H9 (cell line): ENCODE measurements at regions not wholly inside any gene's neighbourhood (a gene's known extent, or its start where the extent isn't known, plus 50 kb on each side); places are given as distances from the start of the nearest gene placed in this dataset.

ENCODE experiments used
- DNase-seq: peaks from one replicate; pipeline ENCODE4 v3.0.0-alpha.2; 2017
- H2AFZ ChIP-seq: one replicate; pipeline ENCODE4 v1.6.1; 2013; ENCODE audit warnings: mild to moderate bottlenecking, low read length, control low read depth, moderate library complexity
- H2AK5ac ChIP-seq: 2 replicates; pipeline ENCODE4 v1.6.1; 2013; ENCODE audit warnings: low read length, control low read depth, mixed read lengths; ENCODE audit not compliant: insufficient read length
- H2BK120ac ChIP-seq: one replicate; pipeline ENCODE4 v1.6.1; 2013; ENCODE audit warnings: low read depth, mild to moderate bottlenecking, low read length, control low read depth, inconsistent platforms; ENCODE audit not compliant: poor library complexity, severe bottlenecking
- H2BK12ac ChIP-seq: 2 replicates; pipeline ENCODE4 v1.6.1; 2013; ENCODE audit warnings: low read length, control low read depth, mixed read lengths, low read depth; ENCODE audit not compliant: insufficient read length
- H2BK15ac ChIP-seq: 2 replicates; pipeline ENCODE4 v1.6.1; 2013; ENCODE audit warnings: low read depth, low read length, control low read depth
- H2BK20ac ChIP-seq: one replicate; pipeline ENCODE4 v1.6.1; 2013; ENCODE audit warnings: low read depth, mild to moderate bottlenecking, low read length, control low read depth, inconsistent platforms; ENCODE audit not compliant: poor library complexity, severe bottlenecking
- H2BK5ac ChIP-seq: 2 replicates; pipeline ENCODE4 v1.6.1; 2013; ENCODE audit warnings: low read length, control low read depth, mixed read lengths; ENCODE audit not compliant: insufficient read length
- H3K14ac ChIP-seq: 2 replicates; pipeline ENCODE4 v1.6.1; 2013; ENCODE audit warnings: low read length, control low read depth; ENCODE audit not compliant: insufficient read depth
- H3K18ac ChIP-seq: 2 replicates; pipeline ENCODE4 v1.6.1; 2013; ENCODE audit warnings: low read depth, mild to moderate bottlenecking, mixed read lengths, low read length, control low read depth; ENCODE audit not compliant: insufficient read length
- H3K23ac ChIP-seq: 2 replicates; pipeline ENCODE4 v1.6.1; 2013; ENCODE audit warnings: low read length, control low read depth, mixed read lengths, low read depth; ENCODE audit not compliant: insufficient read length
- H3K23me2 ChIP-seq: 2 replicates; pipeline ENCODE4 v1.6.1; 2013; ENCODE audit warnings: low read depth, mild to moderate bottlenecking, mixed read lengths, low read length, control low read depth; ENCODE audit not compliant: insufficient read length, poor library complexity, severe bottlenecking
- H3K27ac ChIP-seq: 2 replicates; pipeline ENCODE4 v1.5.1; 2013; ENCODE audit warnings: low read length, control low read depth, mixed read lengths, low read depth; ENCODE audit not compliant: insufficient read length
- H3K27me3 ChIP-seq: 2 replicates; pipeline ENCODE4 v1.6.1; 2013; ENCODE audit warnings: low read length, control low read depth, inconsistent platforms; ENCODE audit not compliant: insufficient read depth
- H3K4ac ChIP-seq: 2 replicates; pipeline ENCODE4 v1.6.1; 2013; ENCODE audit warnings: low read depth, mild to moderate bottlenecking, control low read depth, inconsistent platforms, low read length, moderate library complexity
- H3K4me1 ChIP-seq: 2 replicates; pipeline ENCODE4 v1.6.1; 2013; ENCODE audit warnings: low read length, control low read depth, inconsistent platforms; ENCODE audit not compliant: insufficient read depth
- H3K4me2 ChIP-seq: 2 replicates; pipeline ENCODE4 v1.6.1; 2013; ENCODE audit warnings: low read length, control low read depth, mixed read lengths; ENCODE audit not compliant: insufficient read length, insufficient read depth
- H3K56ac ChIP-seq: 2 replicates; pipeline ENCODE4 v1.6.1; 2013; ENCODE audit warnings: low read depth, mild to moderate bottlenecking, mixed read lengths, low read length, control low read depth; ENCODE audit not compliant: insufficient read length
- H3K79me1 ChIP-seq: 2 replicates; pipeline ENCODE4 v1.6.1; 2013; ENCODE audit warnings: low read depth, mild to moderate bottlenecking, moderate library complexity, low read length, control low read depth, inconsistent platforms; ENCODE audit not compliant: insufficient read depth, poor library complexity, severe bottlenecking
- H3K79me2 ChIP-seq: 2 replicates; pipeline ENCODE4 v1.6.1; 2013; ENCODE audit warnings: low read length, control low read depth, inconsistent platforms; ENCODE audit not compliant: insufficient read depth
- H3K9ac ChIP-seq: 2 replicates; pipeline ENCODE4 v1.6.1; 2013; ENCODE audit warnings: low read length, control low read depth, mixed read lengths; ENCODE audit not compliant: insufficient read length; ENCODE audit errors: extremely low read depth
- H3K9me3 ChIP-seq: one replicate; pipeline ENCODE4 v1.6.1; 2013; ENCODE audit warnings: low read depth, low read length, inconsistent platforms; ENCODE audit not compliant: control insufficient read depth
- H3T11ph ChIP-seq: one replicate; pipeline ENCODE4 v1.6.1; 2013; ENCODE audit warnings: mild to moderate bottlenecking, low read length, control low read depth, inconsistent platforms
- H4K20me1 ChIP-seq: one replicate; pipeline ENCODE4 v1.6.1; 2013; ENCODE audit not compliant: control insufficient read depth, insufficient read length, insufficient read depth
- H4K5ac ChIP-seq: 2 replicates; pipeline ENCODE4 v1.6.1; 2013; ENCODE audit warnings: low read depth, mild to moderate bottlenecking, mixed read lengths, low read length, control low read depth; ENCODE audit not compliant: insufficient read length
- H4K8ac ChIP-seq: replicated peaks from 2 replicates; pipeline ENCODE4 v1.6.1; 2013; ENCODE audit warnings: low read length, control low read depth, mixed read lengths, low read depth; ENCODE audit not compliant: insufficient read length
- H4K91ac ChIP-seq: 2 replicates; pipeline ENCODE4 v1.6.1; 2013; ENCODE audit warnings: low read depth, mild to moderate bottlenecking, moderate library complexity, mixed read lengths, low read length, control low read depth; ENCODE audit not compliant: insufficient read length
- H3K27ac Mint-ChIP-seq, 3 experiments: 2 replicates in 2 of 3; 3 replicates in 1 of 3; pipeline ENCODE4 v1.8.0; 2020 to 2021; ENCODE audit warnings: mixed read lengths in 3 of 3, mild to moderate bottlenecking in 1 of 3, moderate library complexity in 1 of 3
- H3K27me3 Mint-ChIP-seq: 2 replicates; pipeline ENCODE4 v1.8.0; 2021; ENCODE audit warnings: low read depth, mild to moderate bottlenecking, moderate library complexity, mixed read lengths
- H3K36me3 Mint-ChIP-seq, 3 experiments: 2 replicates in 2 of 3; 3 replicates in 1 of 3; pipeline ENCODE4 v1.8.0; 2020 to 2021; ENCODE audit warnings: low read depth in 3 of 3, mixed read lengths in 3 of 3; ENCODE audit not compliant: insufficient read depth in 1 of 3
- H3K4me1 Mint-ChIP-seq, 2 experiments: 2 replicates each; pipeline ENCODE4 v1.8.0; 2020; ENCODE audit warnings: mixed read lengths in 2 of 2
- H3K4me3 Mint-ChIP-seq, 2 experiments: 2 replicates in 1 of 2; 3 replicates in 1 of 2; pipeline ENCODE4 v1.8.0; 2020 to 2021; ENCODE audit warnings: mild to moderate bottlenecking in 2 of 2, mixed read lengths in 2 of 2, moderate library complexity in 1 of 2
- H3K9me3 Mint-ChIP-seq, 2 experiments: 2 replicates in 1 of 2; 3 replicates in 1 of 2; pipeline ENCODE4 v1.8.0; 2020; ENCODE audit warnings: mild to moderate bottlenecking in 2 of 2, mixed read lengths in 2 of 2, moderate library complexity in 1 of 2
- CTCF ChIP-seq: fragments of 200-600 bp; sonication (generic); conservative IDR thresholded peaks from 3 replicates; pipeline ENCODE4 v1.8.0; 2021; ENCODE audit warnings: antibody characterized with exemption, mild to moderate bottlenecking
- WGBS: extraction: QIAGEN DNeasy Blood & Tissue Kit; methylation state at CpG from one replicate; pipeline ENCODE4 v1.1.7; 2013; ENCODE audit warnings: missing lambda C conversion rate, low lambda C conversion rate, mixed read lengths; ENCODE audit not compliant: insufficient read length; ENCODE audit errors: extremely low coverage; 5-methylcytosine and 5-hydroxymethylcytosine counted together

GRCh38 chr12:18905134-18905533, 167.2 kb downstream of the CAPZA3 start:
- H3K23ac ChIP-seq, result no peak overlapping the region
- H3K27ac ChIP-seq, result no peak overlapping the region
- H2AFZ ChIP-seq, result no peak overlapping the region
- H2BK20ac ChIP-seq, result no peak overlapping the region
- no peak overlapping the region for H2BK5ac ChIP-seq
- H4K91ac ChIP-seq, result no peak overlapping the region
- H2BK15ac ChIP-seq, result no peak overlapping the region
- no peak overlapping the region for H3K4ac ChIP-seq
- no peaks in the 10 kb centered on the region; the same call in 1 of the 2 replicates for H3K4me1 ChIP-seq
- no peak overlapping the region for H2AK5ac ChIP-seq
- H3K4me3 Mint-ChIP-seq, result no peak overlapping the region
- no peak for DNase-seq
- no peak for TF ChIP-seq CTCF
- no peak overlapping the region for H2BK120ac ChIP-seq
- no peak overlapping the region for H3K27ac Mint-ChIP-seq
- peaks cover 6 to 8% of the 10 kb centered on the region in 2 experiments; a peak in 3 of 5 replicates for H3K9me3 Mint-ChIP-seq
- peaks cover 0 to 13% (median 0%) of the 10 kb centered on the region in 3 experiments; a peak in 3 of 7 replicates for H3K36me3 Mint-ChIP-seq
- no peaks in the 10 kb centered on the region for H3K79me2 ChIP-seq
- H3K56ac ChIP-seq, result no peak overlapping the region
- H4K8ac ChIP-seq, result no peak overlapping the region
- H3K18ac ChIP-seq, result no peak overlapping the region
- H3K27me3 Mint-ChIP-seq, result no peaks in the 10 kb centered on the region
- H3K4me2 ChIP-seq, result no peak overlapping the region
- 0 out of 4 replicates have a peak, but pooled peaks cover 0 to 3% of the 10 kb centered on the region in 2 experiments for H3K4me1 Mint-ChIP-seq
- H3K9ac ChIP-seq, result no peak overlapping the region
- H2BK12ac ChIP-seq, result no peak overlapping the region
- H3T11ph ChIP-seq, result no peak overlapping the region
- WGBS, result no CpG with 5 or more reads among the region's 2 CpGs
- H3K27me3 ChIP-seq, result no peaks in the 10 kb centered on the region
- H4K20me1 ChIP-seq, result no peaks in the 10 kb centered on the region
- H3K79me1 ChIP-seq, result no peaks in the 10 kb centered on the region
- H3K9me3 ChIP-seq, result no peaks in the 10 kb centered on the region
- H4K5ac ChIP-seq, result no peak overlapping the region
- H3K14ac ChIP-seq, result no peak overlapping the region
- H3K23me2 ChIP-seq, result no peaks in the 10 kb centered on the region
